ENCODE measurements at regions not wholly inside any gene's neighbourhood (a gene's known extent, or its start where the extent isn't known, plus 50 kb on each side); places are given as distances from the start of the nearest gene placed in this dataset.

DNA sequence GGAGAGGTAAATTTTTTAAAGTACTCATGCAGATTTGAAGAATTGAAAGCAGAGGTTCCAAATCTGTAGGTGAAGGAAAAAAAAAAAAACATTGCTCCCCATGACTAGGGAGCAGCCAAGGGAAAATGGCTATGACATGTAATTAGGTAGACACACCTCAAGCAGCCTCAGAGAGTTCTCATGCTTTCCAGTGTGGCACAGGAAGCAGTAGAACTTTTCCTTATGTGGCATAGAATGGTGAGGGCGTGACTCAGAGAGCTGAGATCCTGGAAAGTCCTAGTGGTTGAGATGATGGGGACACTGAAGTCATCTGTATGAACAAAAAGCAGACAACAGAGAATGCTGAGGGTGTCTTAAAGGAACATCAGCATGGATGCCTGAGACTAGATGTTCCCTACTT is 148.6 kb upstream of the NWD2 start:
- DNase-seq (ENCODE audit: low read depth) (no peak), FAIRE-seq (no peak)
- no peaks in the 10 kb centered on the region for H3K36me3 ChIP-seq (ENCODE audit: insufficient read depth, low read length)
- peaks cover 6% of the 10 kb centered on the region for H3K9me3 ChIP-seq (ENCODE audit: insufficient read depth, low read depth, low read length)
- no peak overlapping the region for H2AFZ ChIP-seq (ENCODE audit: low read depth, low read length)
- Mint-ChIP-seq H3K27me3 (ENCODE audit: low read depth, unreplicated experiment) (no peaks in the 10 kb centered on the region), H3K4me3 (ENCODE audit: unreplicated experiment) (no peak overlapping the region), H3K27ac (ENCODE audit: unreplicated experiment) (no peak overlapping the region), H3K4me1 (ENCODE audit: low read depth, unreplicated experiment) (no peaks in the 10 kb centered on the region), H3K36me3 (ENCODE audit: low read depth, unreplicated experiment) (no peaks in the 10 kb centered on the region), H3K9me3 (ENCODE audit: unreplicated experiment) (no peaks in the 10 kb centered on the region)
- H3K27me3 ChIP-seq (ENCODE audit: insufficient read depth, low read length): no peaks in the 10 kb centered on the region
- no peak overlapping the region for H3K4me2 ChIP-seq (ENCODE audit: low read length)
- TF ChIP-seq EZH2 (IDR thresholded peaks at IDR 0.05; ENCODE audit: insufficient read depth, low read length): no peak
- no peaks in the 10 kb centered on the region for H3K79me2 ChIP-seq (ENCODE audit: insufficient read depth, low read length)
- no peaks in the 10 kb centered on the region for H3K4me1 ChIP-seq (ENCODE audit: insufficient read depth, low read length)
- no peaks in the 10 kb centered on the region for H4K20me1 ChIP-seq (ENCODE audit: insufficient read depth, low read length)
- no peak overlapping the region for H3K4me3 ChIP-seq (ENCODE audit: insufficient read depth, low read depth, low read length)
- H3K27ac ChIP-seq (ENCODE audit: low read depth, low read length): no peak overlapping the region
- H3K9ac ChIP-seq (ENCODE audit: low read length): no peak overlapping the region

DNA sequence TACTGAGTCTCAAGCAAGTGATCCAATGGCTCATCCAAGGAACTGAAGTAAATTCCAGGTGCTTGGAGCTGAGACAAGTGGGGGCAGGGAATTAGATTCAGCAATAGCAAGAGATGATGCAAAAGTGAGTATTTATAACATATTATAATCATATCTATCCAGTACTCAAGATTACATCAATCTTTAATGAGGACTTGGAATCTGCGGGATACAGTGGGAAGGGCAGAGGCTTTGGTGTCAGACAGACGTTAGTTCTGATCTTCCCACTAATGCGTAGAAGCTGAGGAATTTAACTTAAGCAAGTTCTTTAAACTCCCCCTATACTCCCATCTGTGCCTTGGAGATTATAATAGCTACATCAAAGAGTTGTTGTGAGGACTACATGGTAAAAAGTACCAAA is 143.4 kb upstream of the NWD2 start:
- Histone ChIP-seq H3K27ac (ENCODE audit: low read depth, low read length) (no peak overlapping the region), H3K79me2 (ENCODE audit: insufficient read depth, low read length) (no peaks in the 10 kb centered on the region), H3K4me3 (ENCODE audit: insufficient read depth, low read depth, low read length) (no peak overlapping the region), H4K20me1 (ENCODE audit: insufficient read depth, low read length) (no peaks in the 10 kb centered on the region), H3K4me2 (ENCODE audit: low read length) (no peak overlapping the region), H3K36me3 (ENCODE audit: insufficient read depth, low read length) (no peaks in the 10 kb centered on the region), H3K4me1 (ENCODE audit: insufficient read depth, low read length) (no peaks in the 10 kb centered on the region), H3K27me3 (ENCODE audit: insufficient read depth, low read length) (no peaks in the 10 kb centered on the region), H2AFZ (ENCODE audit: low read depth, low read length) (no peak overlapping the region), H3K9me3 (ENCODE audit: insufficient read depth, low read depth, low read length) (no peaks in the 10 kb centered on the region), H3K9ac (ENCODE audit: low read length) (no peak overlapping the region)
- TF ChIP-seq, protein P1, sequence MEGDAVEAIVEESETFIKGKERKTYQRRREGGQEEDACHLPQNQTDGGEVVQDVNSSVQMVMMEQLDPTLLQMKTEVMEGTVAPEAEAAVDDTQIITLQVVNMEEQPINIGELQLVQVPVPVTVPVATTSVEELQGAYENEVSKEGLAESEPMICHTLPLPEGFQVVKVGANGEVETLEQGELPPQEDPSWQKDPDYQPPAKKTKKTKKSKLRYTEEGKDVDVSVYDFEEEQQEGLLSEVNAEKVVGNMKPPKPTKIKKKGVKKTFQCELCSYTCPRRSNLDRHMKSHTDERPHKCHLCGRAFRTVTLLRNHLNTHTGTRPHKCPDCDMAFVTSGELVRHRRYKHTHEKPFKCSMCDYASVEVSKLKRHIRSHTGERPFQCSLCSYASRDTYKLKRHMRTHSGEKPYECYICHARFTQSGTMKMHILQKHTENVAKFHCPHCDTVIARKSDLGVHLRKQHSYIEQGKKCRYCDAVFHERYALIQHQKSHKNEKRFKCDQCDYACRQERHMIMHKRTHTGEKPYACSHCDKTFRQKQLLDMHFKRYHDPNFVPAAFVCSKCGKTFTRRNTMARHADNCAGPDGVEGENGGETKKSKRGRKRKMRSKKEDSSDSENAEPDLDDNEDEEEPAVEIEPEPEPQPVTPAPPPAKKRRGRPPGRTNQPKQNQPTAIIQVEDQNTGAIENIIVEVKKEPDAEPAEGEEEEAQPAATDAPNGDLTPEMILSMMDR (IDR thresholded peaks at IDR 0.05; ENCODE audit: insufficient read depth, low read depth, low read length): no peak
- TF ChIP-seq EZH2 (IDR thresholded peaks at IDR 0.05; ENCODE audit: insufficient read depth, low read length): no peak
- Mint-ChIP-seq H3K27ac (ENCODE audit: unreplicated experiment) (no peak overlapping the region), H3K4me1 (ENCODE audit: low read depth, unreplicated experiment) (no peaks in the 10 kb centered on the region), H3K36me3 (ENCODE audit: low read depth, unreplicated experiment) (no peaks in the 10 kb centered on the region), H3K27me3 (ENCODE audit: low read depth, unreplicated experiment) (no peaks in the 10 kb centered on the region), H3K9me3 (ENCODE audit: unreplicated experiment) (peaks cover 3% of the 10 kb centered on the region), H3K4me3 (ENCODE audit: unreplicated experiment) (no peak overlapping the region)
- no peak for DNase-seq (ENCODE audit: low read depth)
- no peak for FAIRE-seq

DNA sequence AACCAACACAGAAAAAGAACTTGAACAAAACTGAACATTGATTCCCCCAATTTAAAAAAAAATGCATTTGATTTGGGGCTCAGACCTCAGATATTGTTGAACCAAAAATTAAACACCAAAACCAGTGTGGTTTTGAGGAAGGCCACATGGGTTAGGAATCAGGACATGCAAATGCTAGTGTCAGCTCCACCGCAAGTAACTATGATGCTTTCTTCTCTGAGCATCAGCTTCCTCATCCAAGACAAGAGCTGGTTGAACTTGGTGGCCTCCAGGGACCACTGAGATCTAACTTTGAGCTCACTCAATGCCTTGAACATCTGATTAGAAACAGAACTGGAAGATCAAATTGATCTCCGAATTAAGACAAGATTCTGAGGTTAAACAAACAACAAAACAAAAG is 142.9 kb upstream of the NWD2 start:
- H3K4me1 ChIP-seq (ENCODE audit: insufficient read depth, low read length): no peaks in the 10 kb centered on the region
- no peaks in the 10 kb centered on the region for H3K27me3 ChIP-seq (ENCODE audit: insufficient read depth, low read length)
- no peak overlapping the region for H2AFZ ChIP-seq (ENCODE audit: low read depth, low read length)
- H3K4me3 Mint-ChIP-seq (ENCODE audit: unreplicated experiment): no peak overlapping the region
- TF ChIP-seq, protein P1 (IDR thresholded peaks at IDR 0.05; ENCODE audit: insufficient read depth, low read depth, low read length): no peak
- no peak for TF ChIP-seq EZH2 (IDR thresholded peaks at IDR 0.05; ENCODE audit: insufficient read depth, low read length)
- no peak overlapping the region for H3K9ac ChIP-seq (ENCODE audit: low read length)
- H3K27me3 Mint-ChIP-seq (ENCODE audit: low read depth, unreplicated experiment): no peaks in the 10 kb centered on the region
- no peaks in the 10 kb centered on the region for H4K20me1 ChIP-seq (ENCODE audit: insufficient read depth, low read length)
- peaks cover 3% of the 10 kb centered on the region for H3K9me3 Mint-ChIP-seq (ENCODE audit: unreplicated experiment)
- H3K27ac Mint-ChIP-seq (ENCODE audit: unreplicated experiment): no peak overlapping the region
- no peaks in the 10 kb centered on the region for H3K4me1 Mint-ChIP-seq (ENCODE audit: low read depth, unreplicated experiment)
- no peaks in the 10 kb centered on the region for H3K36me3 Mint-ChIP-seq (ENCODE audit: low read depth, unreplicated experiment)
- no peak overlapping the region for H3K4me2 ChIP-seq (ENCODE audit: low read length)
- H3K27ac ChIP-seq (ENCODE audit: low read depth, low read length): no peak overlapping the region
- no peaks in the 10 kb centered on the region for H3K9me3 ChIP-seq (ENCODE audit: insufficient read depth, low read depth, low read length)
- DNase-seq (ENCODE audit: low read depth): no peak
- no peak overlapping the region for H3K4me3 ChIP-seq (ENCODE audit: insufficient read depth, low read depth, low read length)
- no peaks in the 10 kb centered on the region for H3K36me3 ChIP-seq (ENCODE audit: insufficient read depth, low read length)
- no peaks in the 10 kb centered on the region for H3K79me2 ChIP-seq (ENCODE audit: insufficient read depth, low read length)
- FAIRE-seq: no peak
